Tibial nerve (tissue), 3 donors: ENCODE measurements at regions not wholly inside any gene's neighbourhood (a gene's known extent, or its start where the extent isn't known, plus 50 kb on each side); places are given as distances from the start of the nearest gene placed in this dataset.

ENCODE experiments used
- POLR2A ChIP-seq, 2 donors: fragments of 450-650 bp; IDR thresholded peaks; one replicate each; pipeline ENCODE4 v1.6.1; 2017; ENCODE audit warnings: antibody characterized with exemption in 2 of 2, mild to moderate bottlenecking in 2 of 2, moderate library complexity in 2 of 2
- TF ChIP-seq, protein P1 (sequence below), 5 experiments: fragments of 200-600 bp in 3 of 5; fragments of 450-650 bp in 2 of 5; sonication (generic) in 3 of 5; IDR thresholded peaks; one replicate each; pipeline ENCODE4 v1.5.1; 2016 to 2019; ENCODE audit warnings: antibody characterized with exemption in 5 of 5, mild to moderate bottlenecking in 3 of 5, moderate library complexity in 2 of 5

DNA sequence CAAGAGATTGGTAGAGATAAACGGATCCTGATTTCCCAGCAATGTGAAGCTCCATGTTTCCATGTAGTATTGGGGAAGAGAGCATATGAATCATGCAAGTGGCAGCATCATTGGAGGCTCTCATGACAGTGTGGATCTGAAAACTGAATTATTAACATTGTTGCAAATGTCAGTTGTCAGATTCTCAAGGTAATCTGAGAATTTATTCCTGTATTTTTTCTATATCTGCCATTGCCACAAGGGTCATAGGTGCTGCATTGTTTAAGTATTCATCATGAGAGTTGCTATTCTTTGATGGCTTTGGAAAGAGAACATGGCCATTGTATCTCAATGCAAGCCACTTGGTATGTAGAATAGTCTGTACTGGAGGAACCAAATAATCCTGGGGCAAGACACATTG is 1217.0 kb upstream of the ZEB2 start:
- TF ChIP-seq, protein P1, sequence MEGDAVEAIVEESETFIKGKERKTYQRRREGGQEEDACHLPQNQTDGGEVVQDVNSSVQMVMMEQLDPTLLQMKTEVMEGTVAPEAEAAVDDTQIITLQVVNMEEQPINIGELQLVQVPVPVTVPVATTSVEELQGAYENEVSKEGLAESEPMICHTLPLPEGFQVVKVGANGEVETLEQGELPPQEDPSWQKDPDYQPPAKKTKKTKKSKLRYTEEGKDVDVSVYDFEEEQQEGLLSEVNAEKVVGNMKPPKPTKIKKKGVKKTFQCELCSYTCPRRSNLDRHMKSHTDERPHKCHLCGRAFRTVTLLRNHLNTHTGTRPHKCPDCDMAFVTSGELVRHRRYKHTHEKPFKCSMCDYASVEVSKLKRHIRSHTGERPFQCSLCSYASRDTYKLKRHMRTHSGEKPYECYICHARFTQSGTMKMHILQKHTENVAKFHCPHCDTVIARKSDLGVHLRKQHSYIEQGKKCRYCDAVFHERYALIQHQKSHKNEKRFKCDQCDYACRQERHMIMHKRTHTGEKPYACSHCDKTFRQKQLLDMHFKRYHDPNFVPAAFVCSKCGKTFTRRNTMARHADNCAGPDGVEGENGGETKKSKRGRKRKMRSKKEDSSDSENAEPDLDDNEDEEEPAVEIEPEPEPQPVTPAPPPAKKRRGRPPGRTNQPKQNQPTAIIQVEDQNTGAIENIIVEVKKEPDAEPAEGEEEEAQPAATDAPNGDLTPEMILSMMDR (IDR thresholded peaks at IDR 0.05), result no peak
- no peak for TF ChIP-seq POLR2A (IDR thresholded peaks at IDR 0.05)
